H1 (cell line): ENCODE measurements at regions not wholly inside any gene's neighbourhood (a gene's known extent, or its start where the extent isn't known, plus 50 kb on each side); places are given as distances from the start of the nearest gene placed in this dataset.

ENCODE experiments used
- CTCF ChIA-PET: fragments of 300-600 bp; sonication (Branson Sonifier 250); formaldehyde crosslinking; loops from one replicate; lab custom pipeline; 2021; ENCODE audit not compliant: partially characterized antibody; lab: Charles Lee
- POLR2A ChIA-PET: fragments of 300-600 bp; sonication (Branson Sonifier 250); formaldehyde crosslinking; loops from one replicate; lab custom pipeline; 2021; ENCODE audit warnings: inconsistent platforms; ENCODE audit not compliant: partially characterized antibody; lab: Charles Lee
- DNase-seq, 2 experiments: peaks; one replicate each; pipeline versions ENCODE4 v3.0.0 to v3.0.0-alpha.2; 2010 to 2022; ENCODE audit warnings: low spot score in 2 of 2, low read depth in 1 of 2, mixed read lengths in 1 of 2
- FAIRE-seq: peaks from 2 replicates; lab custom pipeline; 2011; peaks lifted over from hg19 to GRCh38; lab: Jason Lieb, UNC
- H2AFZ ChIP-seq: 2 replicates; pipeline ENCODE4 v1.8.1; 2012; ENCODE audit warnings: low read length, inconsistent platforms
- H2AK5ac ChIP-seq: 2 replicates; pipeline ENCODE4 v1.6.1; 2013; ENCODE audit warnings: low read depth, low read length
- H2BK120ac ChIP-seq: replicated peaks from 2 replicates; pipeline ENCODE3; 2013; ENCODE audit warnings: low read depth, low read length, inconsistent platforms
- H2BK12ac ChIP-seq: 2 replicates; pipeline ENCODE4 v1.6.1; 2013; ENCODE audit warnings: low read depth, low read length
- H2BK15ac ChIP-seq: 2 replicates; pipeline ENCODE4 v1.6.1; 2013; ENCODE audit warnings: low read length
- H2BK20ac ChIP-seq: 2 replicates; pipeline ENCODE4 v1.6.1; 2013; ENCODE audit warnings: low read length
- H2BK5ac ChIP-seq: 2 replicates; pipeline ENCODE4 v1.6.1; 2013; ENCODE audit warnings: low read depth, low read length
- H3K14ac ChIP-seq: 2 replicates; pipeline ENCODE4 v1.6.1; 2013; ENCODE audit warnings: inconsistent platforms; ENCODE audit not compliant: insufficient read length
- H3K18ac ChIP-seq: 2 replicates; pipeline ENCODE4 v1.6.1; 2013; ENCODE audit warnings: low read length; ENCODE audit errors: extremely low read depth
- H3K23ac ChIP-seq: 2 replicates; pipeline ENCODE4 v1.6.1; 2013; ENCODE audit warnings: inconsistent platforms; ENCODE audit not compliant: insufficient read length
- H3K23me2 ChIP-seq: 2 replicates; pipeline ENCODE4 v1.6.1; 2013; ENCODE audit warnings: low read depth, low read length
- H3K27ac ChIP-seq: 2 replicates; pipeline ENCODE4 v1.6.1; 2011; ENCODE audit warnings: low read depth, low read length, inconsistent platforms
- H3K27me3 ChIP-seq, 4 experiments: replicated peaks in 1 of 4; 1 replicate in 1 of 4; 2 replicates in 3 of 4; pipeline versions ENCODE4 v1.6.1 to v1.8.1; 2011 to 2013; ENCODE audit warnings: low read length in 3 of 4, mild to moderate bottlenecking in 3 of 4, inconsistent platforms in 2 of 4, mixed read lengths in 2 of 4, moderate library complexity in 1 of 4; ENCODE audit not compliant: control insufficient read depth in 3 of 4, insufficient read depth in 3 of 4; ENCODE audit errors: extremely low read depth in 1 of 4
- H3K36me3 ChIP-seq, 4 experiments: 2 replicates each; pipeline versions ENCODE4 v1.6.1 to v1.8.1; 2011 to 2013; ENCODE audit warnings: mild to moderate bottlenecking in 4 of 4, low read length in 3 of 4, moderate library complexity in 2 of 4, control low read depth in 1 of 4, inconsistent platforms in 1 of 4; ENCODE audit not compliant: insufficient read depth in 4 of 4, control insufficient read depth in 2 of 4
- H3K4ac ChIP-seq: replicated peaks from 2 replicates; pipeline ENCODE3; 2013; ENCODE audit warnings: low read length, low read depth, mixed read lengths, inconsistent platforms; ENCODE audit not compliant: insufficient read length
- H3K4me1 ChIP-seq, 4 experiments: replicated peaks in 1 of 4; 1 replicate in 1 of 4; 2 replicates in 3 of 4; pipeline versions ENCODE4 v1.6.1 to v1.8.1; 2011 to 2013; ENCODE audit warnings: low read length in 3 of 4, inconsistent platforms in 2 of 4, mixed read lengths in 1 of 4; ENCODE audit not compliant: insufficient read depth in 4 of 4, control insufficient read depth in 3 of 4
- H3K4me2 ChIP-seq, 2 experiments: 2 replicates each; pipeline versions ENCODE4 v1.6.1 to v1.8.1; 2011 to 2013; ENCODE audit warnings: low read depth in 2 of 2, low read length in 2 of 2, control low read depth in 1 of 2, inconsistent platforms in 1 of 2, mild to moderate bottlenecking in 1 of 2; ENCODE audit not compliant: insufficient read depth in 1 of 2
- H3K4me3 ChIP-seq, 4 experiments: fragments of 200-600, 300-600 bp in 1 of 4; sonication (generic), shearing (Covaris generic), sonication (Bioruptor Twin) in 1 of 4; 2 replicates each; pipeline versions ENCODE4 v1.5.1 to v1.8.1; 2011 to 2016; ENCODE audit warnings: low read length in 4 of 4, low read depth in 3 of 4, control low read depth in 2 of 4, inconsistent platforms in 2 of 4, mild to moderate bottlenecking in 2 of 4, mixed read lengths in 1 of 4, moderate library complexity in 1 of 4; ENCODE audit not compliant: insufficient read depth in 2 of 4; ENCODE audit errors: extremely low read depth in 1 of 4
- H3K56ac ChIP-seq: replicated peaks from 2 replicates; pipeline ENCODE3; 2013; ENCODE audit warnings: low read depth, mild to moderate bottlenecking, mixed read lengths, low read length, inconsistent platforms; ENCODE audit not compliant: insufficient read length
- H3K79me1 ChIP-seq: 2 replicates; pipeline ENCODE4 v1.6.1; 2013; ENCODE audit warnings: low read depth, low read length, control low read depth
- H3K79me2 ChIP-seq, 2 experiments: 2 replicates each; pipeline versions ENCODE4 v1.6.1 to v1.8.1; 2012 to 2013; ENCODE audit warnings: low read length in 2 of 2, mild to moderate bottlenecking in 2 of 2, inconsistent platforms in 1 of 2; ENCODE audit not compliant: insufficient read depth in 2 of 2, control insufficient read depth in 1 of 2
- H3K9ac ChIP-seq, 4 experiments: replicated peaks in 1 of 4; 1 replicate in 1 of 4; 2 replicates in 3 of 4; pipeline versions ENCODE4 v1.6.1 to v1.8.1; 2011 to 2013; ENCODE audit warnings: low read depth in 3 of 4, low read length in 3 of 4, control low read depth in 2 of 4, mild to moderate bottlenecking in 2 of 4, moderate library complexity in 2 of 4, inconsistent platforms in 1 of 4; ENCODE audit errors: extremely low read depth in 1 of 4
- H3K9me3 ChIP-seq, 2 experiments: 2 replicates each; pipeline versions ENCODE4 v1.6.1 to v1.8.1; 2012 to 2013; ENCODE audit warnings: mild to moderate bottlenecking in 2 of 2, moderate library complexity in 2 of 2, control low read depth in 1 of 2, inconsistent platforms in 1 of 2, low read depth in 1 of 2, low read length in 1 of 2, mixed read lengths in 1 of 2; ENCODE audit not compliant: insufficient read depth in 2 of 2
- H4K20me1 ChIP-seq, 2 experiments: replicated peaks in 1 of 2; 2 replicates each; pipeline versions ENCODE3 to v1.8.1; 2011 to 2013; ENCODE audit warnings: inconsistent platforms in 2 of 2, low read length in 2 of 2, mild to moderate bottlenecking in 1 of 2; ENCODE audit not compliant: insufficient read depth in 2 of 2, control insufficient read depth in 1 of 2
- H4K5ac ChIP-seq: 2 replicates; pipeline ENCODE4 v1.6.1; 2013; ENCODE audit warnings: low read length, low read depth, mixed read lengths, inconsistent platforms; ENCODE audit not compliant: insufficient read length
- H4K8ac ChIP-seq: 2 replicates; pipeline ENCODE4 v1.8.0; 2013; ENCODE audit warnings: mild to moderate bottlenecking, moderate library complexity, low read length, inconsistent platforms; ENCODE audit not compliant: insufficient read depth; ENCODE audit errors: extremely low read depth
- H4K91ac ChIP-seq: replicated peaks from 2 replicates; pipeline ENCODE3; 2013; ENCODE audit warnings: low read length, mixed read lengths, inconsistent platforms; ENCODE audit not compliant: insufficient read length
- CBX5 ChIP-seq: fragments of 300-800, 300-1000 bp; sonication (generic); IDR thresholded peaks from 2 replicates; pipeline ENCODE4 v1.7.1; 2016; ENCODE audit warnings: antibody characterized with exemption, low read length, low read depth
- CEBPB ChIP-seq: IDR thresholded peaks from 2 replicates; pipeline ENCODE4 v1.6.1; 2012; ENCODE audit warnings: low read depth, low read length
- CTBP2 ChIP-seq: IDR thresholded peaks from 2 replicates; pipeline ENCODE4 v1.7.0; 2011; ENCODE audit warnings: borderline replicate concordance, mild to moderate bottlenecking, moderate library complexity, mixed read lengths, low read length; ENCODE audit not compliant: insufficient read depth, insufficient read length
- CTCF ChIP-seq, 3 experiments: IDR thresholded peaks; 1 replicate in 2 of 3; 2 replicates in 1 of 3; pipeline versions ENCODE4 v1.5.1 to v1.6.1; 2011; ENCODE audit warnings: low read length in 3 of 3, mild to moderate bottlenecking in 3 of 3, inconsistent platforms in 2 of 3, low read depth in 1 of 3, moderate library complexity in 1 of 3; ENCODE audit not compliant: insufficient read depth in 1 of 3; ENCODE audit errors: control extremely low read depth in 1 of 3
- EP300 ChIP-seq, 2 experiments: IDR thresholded peaks; 1 replicate in 1 of 2; 2 replicates in 1 of 2; pipeline ENCODE4 v1.6.1; 2011 to 2012; ENCODE audit warnings: low read depth in 2 of 2, low read length in 2 of 2, mild to moderate bottlenecking in 2 of 2, borderline replicate concordance in 1 of 2, inconsistent platforms in 1 of 2, moderate library complexity in 1 of 2
- KDM1A ChIP-seq: fragments of 200-600, 300-600 bp; sonication (generic); IDR thresholded peaks from 2 replicates; pipeline ENCODE4 v1.7.1; 2016; ENCODE audit warnings: mild to moderate bottlenecking, low read length, borderline replicate concordance
- RBBP5 ChIP-seq: IDR thresholded peaks from 2 replicates; pipeline ENCODE4 v1.7.1; 2012; ENCODE audit warnings: low read depth, mild to moderate bottlenecking, inconsistent platforms, low read length, moderate library complexity, borderline replicate concordance
- RNF2 ChIP-seq: fragments of 200-900, 300-1000 bp; sonication (generic); IDR thresholded peaks from 2 replicates; pipeline ENCODE4 v1.7.1; 2016; ENCODE audit warnings: borderline replicate concordance, low read depth, mild to moderate bottlenecking, antibody characterized with exemption, low read length; ENCODE audit not compliant: poor library complexity, severe bottlenecking; ENCODE audit errors: missing control alignments
- TAF7 ChIP-seq: optimal IDR thresholded peaks from 2 replicates; pipeline ENCODE3; 2011; ENCODE audit warnings: low read depth, mild to moderate bottlenecking, inconsistent platforms, low read length, moderate library complexity, borderline replicate concordance
- TCF12 ChIP-seq: IDR thresholded peaks from 2 replicates; pipeline ENCODE4 v1.6.1; 2011; ENCODE audit warnings: low read depth, mild to moderate bottlenecking, low read length
- WGBS, 2 experiments: shearing (Covaris generic) in 1 of 2; methylation state at CpG; one replicate each; pipeline versions ENCODE4 v1.1.6 to v1.1.7; 2013 to 2015; ENCODE audit warnings: low lambda C conversion rate in 2 of 2, mixed read lengths in 2 of 2, inconsistent platforms in 1 of 2, low coverage in 1 of 2, missing lambda C conversion rate in 1 of 2; ENCODE audit not compliant: insufficient replicate concordance in 2 of 2, insufficient coverage in 1 of 2, insufficient read length in 1 of 2; ENCODE audit errors: extremely low coverage in 1 of 2, missing lambda C conversion rate in 1 of 2; 5-methylcytosine and 5-hydroxymethylcytosine counted together

- Histone ChIP-seq H3K23me2 (no peaks in the 10 kb centered on the region), H3K18ac (no peak overlapping the region), H3K9ac (peak overlapping the region in 1 of 4 experiments; percentile 59; a peak in 1 of 7 replicates), H3K27me3 (no peaks in the 10 kb centered on the region), H2BK5ac (no peak overlapping the region), H3K4me1 (peaks cover 4 to 10% (median 6%) of the 10 kb centered on the region in 4 experiments), H2BK12ac (no peak overlapping the region), H2AK5ac (no peak overlapping the region), H4K91ac (no peak overlapping the region), H3K36me3 (no peaks in the 10 kb centered on the region; a peak in 1 of 8 replicates), H3K56ac (no peak overlapping the region), H4K5ac (no peak overlapping the region), H3K4me3 (no peak overlapping the region), H3K79me1 (no peaks in the 10 kb centered on the region), H3K79me2 (no peaks in the 10 kb centered on the region), H3K14ac (no peak overlapping the region), H2AFZ (no peak overlapping the region), H3K27ac (no peak overlapping the region), H4K8ac (no peak overlapping the region), H4K20me1 (no peaks in the 10 kb centered on the region), H3K4ac (no peak overlapping the region), H3K23ac (no peak overlapping the region), H3K9me3 (no peaks in the 10 kb centered on the region), H3K4me2 (no peak overlapping the region), H2BK120ac (no peak overlapping the region), H2BK15ac (no peak overlapping the region), H2BK20ac (no peak overlapping the region)
- CTCF ChIA-PET, result interaction anchor here (0.7 to 3.1 kb wide), 5 partner anchors 16 to 69 kb away, joined by 3 to 11 read pairs (median 4); no protein-coding TSS in a partner anchor
- FAIRE-seq (no peak), DNase-seq (no peak)
- POLR2A ChIA-PET, result no interaction called here
- 89% methylated on average over 3 of the region's 3 CpGs; no CpG with 5 or more reads in 1 of the 2 experiments for WGBS, 2 experiments
- no peak for TF ChIP-seq EP300 (IDR thresholded peaks at IDR 0.05; ENCODE audit: borderline replicate concordance in 1 of 2, low read depth in 2 of 2, low read length in 2 of 2)
- TF ChIP-seq TCF12, result no peak
- TF ChIP-seq KDM1A, result no peak
- TF ChIP-seq CTBP2, result no peak
- TF ChIP-seq CTCF (IDR thresholded peaks at IDR 0.05; ENCODE audit: control extremely low read depth in 1 of 3, insufficient read depth in 1 of 3, low read depth in 1 of 3, low read length in 3 of 3), result no peak
- TF ChIP-seq TAF7, result no peak
- no peak for TF ChIP-seq CEBPB
- no peak for TF ChIP-seq RNF2
- no peak for TF ChIP-seq RBBP5
- TF ChIP-seq CBX5, result no peak
These were observed 210.0 kb upstream of the KLF14 start for GRCh38 chr7:130943981-130944380.
